ENCODE measurements at regions not wholly inside any gene's neighbourhood (a gene's known extent, or its start where the extent isn't known, plus 50 kb on each side); places are given as distances from the start of the nearest gene placed in this dataset.
"Not testable (repeated sequence)": the region's sequence is repeated elsewhere in the genome, so short reads cannot be mapped to it uniquely, and the experiment has no call there.

DNA sequence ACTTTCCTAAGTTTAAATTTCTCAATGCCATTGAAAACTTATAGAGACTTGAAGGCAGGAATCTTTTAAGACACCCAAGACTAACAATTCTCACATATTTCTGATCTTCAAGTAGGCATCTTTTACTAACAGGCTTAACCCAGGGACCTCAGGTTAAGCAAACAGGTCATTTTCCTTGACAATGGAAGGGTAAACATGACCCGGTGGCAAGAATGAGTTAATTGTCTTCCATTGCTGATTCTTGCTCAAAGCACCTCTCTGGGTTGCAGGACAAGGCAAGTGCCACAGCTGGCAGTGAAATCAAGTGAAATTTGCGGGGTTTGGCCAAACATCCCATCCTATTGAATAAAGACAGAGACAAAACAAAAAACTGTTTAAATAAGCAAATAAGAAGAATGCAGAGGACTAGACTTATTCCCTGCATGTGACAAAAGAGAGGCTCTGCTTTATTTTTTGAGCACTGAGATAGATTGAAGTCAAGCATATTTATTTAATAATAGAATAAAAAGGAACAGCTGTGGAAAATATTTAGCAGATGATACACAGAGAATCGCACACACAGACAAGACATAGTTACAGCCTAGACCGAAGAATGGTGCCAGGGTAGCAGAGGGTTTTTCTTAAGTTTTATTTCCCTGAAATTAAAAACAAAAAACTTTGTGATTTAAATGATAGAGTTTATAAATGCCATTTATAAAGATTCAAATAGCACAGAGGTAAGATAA is 56.0 kb upstream of the MITF start:
- no peak overlapping the region for H3K4me3 Mint-ChIP-seq (ENCODE audit: low read depth, unreplicated experiment)
- no peaks in the 10 kb centered on the region for H3K36me3 Mint-ChIP-seq (ENCODE audit: insufficient read depth, unreplicated experiment)
- peaks cover 16% of the 10 kb centered on the region for H3K4me1 Mint-ChIP-seq (ENCODE audit: low read depth, unreplicated experiment)
- BruUV-seq (replicated peaks), result no TSS peak
- TF ChIP-seq, protein P1, sequence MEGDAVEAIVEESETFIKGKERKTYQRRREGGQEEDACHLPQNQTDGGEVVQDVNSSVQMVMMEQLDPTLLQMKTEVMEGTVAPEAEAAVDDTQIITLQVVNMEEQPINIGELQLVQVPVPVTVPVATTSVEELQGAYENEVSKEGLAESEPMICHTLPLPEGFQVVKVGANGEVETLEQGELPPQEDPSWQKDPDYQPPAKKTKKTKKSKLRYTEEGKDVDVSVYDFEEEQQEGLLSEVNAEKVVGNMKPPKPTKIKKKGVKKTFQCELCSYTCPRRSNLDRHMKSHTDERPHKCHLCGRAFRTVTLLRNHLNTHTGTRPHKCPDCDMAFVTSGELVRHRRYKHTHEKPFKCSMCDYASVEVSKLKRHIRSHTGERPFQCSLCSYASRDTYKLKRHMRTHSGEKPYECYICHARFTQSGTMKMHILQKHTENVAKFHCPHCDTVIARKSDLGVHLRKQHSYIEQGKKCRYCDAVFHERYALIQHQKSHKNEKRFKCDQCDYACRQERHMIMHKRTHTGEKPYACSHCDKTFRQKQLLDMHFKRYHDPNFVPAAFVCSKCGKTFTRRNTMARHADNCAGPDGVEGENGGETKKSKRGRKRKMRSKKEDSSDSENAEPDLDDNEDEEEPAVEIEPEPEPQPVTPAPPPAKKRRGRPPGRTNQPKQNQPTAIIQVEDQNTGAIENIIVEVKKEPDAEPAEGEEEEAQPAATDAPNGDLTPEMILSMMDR (IDR thresholded peaks at IDR 0.05; ENCODE audit: unreplicated experiment), result no peak
- no peaks in the 10 kb centered on the region for H3K27me3 Mint-ChIP-seq (ENCODE audit: unreplicated experiment)
- CTCF ChIA-PET, result interaction anchor here (0.7 kb wide), 1 partner anchor 236 kb away, joined by 3 read pairs; no protein-coding TSS in a partner anchor
- no peak for DNase-seq
- no peaks in the 10 kb centered on the region for H3K9me3 Mint-ChIP-seq (ENCODE audit: low read depth, unreplicated experiment)
- intact Hi-C loops (cut with micrococcal nuclease; ENCODE audit: unreplicated experiment), result no loop called here
- no peak overlapping the region for H3K27ac Mint-ChIP-seq (ENCODE audit: unreplicated experiment)

DNA sequence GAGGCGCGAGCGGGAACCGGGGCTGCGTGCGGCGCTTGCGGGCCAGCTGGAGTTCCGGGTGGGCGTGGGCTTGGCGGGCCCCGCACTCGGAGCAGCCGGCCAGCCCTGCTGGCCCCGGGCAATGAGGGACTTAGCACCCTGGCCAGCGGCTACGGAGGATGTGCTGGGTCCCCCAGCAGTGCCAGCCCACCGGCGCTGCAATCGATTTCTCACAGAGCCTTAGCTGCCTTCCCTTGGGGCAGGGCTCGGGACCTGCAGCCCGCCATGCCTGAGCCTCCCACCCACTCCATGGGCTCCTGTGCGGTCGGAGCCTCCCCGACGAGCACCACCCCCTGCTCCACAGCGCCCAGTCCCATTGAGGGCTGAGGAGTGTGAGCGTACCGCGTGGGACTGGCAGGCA is 61.8 kb upstream of the MITF start:
- CTCF ChIA-PET; BruUV-seq (replicated peaks); H3K4me3 Mint-ChIP-seq (ENCODE audit: low read depth, unreplicated experiment); H3K9me3 Mint-ChIP-seq (ENCODE audit: low read depth, unreplicated experiment); H3K27ac Mint-ChIP-seq (ENCODE audit: unreplicated experiment); intact Hi-C loops (cut with micrococcal nuclease; ENCODE audit: unreplicated experiment); H3K36me3 Mint-ChIP-seq (ENCODE audit: insufficient read depth, unreplicated experiment); DNase-seq; H3K27me3 Mint-ChIP-seq (ENCODE audit: unreplicated experiment): not testable (repeated sequence)
- peaks cover 11% of the 10 kb centered on the region for H3K4me1 Mint-ChIP-seq (ENCODE audit: low read depth, unreplicated experiment)

DNA sequence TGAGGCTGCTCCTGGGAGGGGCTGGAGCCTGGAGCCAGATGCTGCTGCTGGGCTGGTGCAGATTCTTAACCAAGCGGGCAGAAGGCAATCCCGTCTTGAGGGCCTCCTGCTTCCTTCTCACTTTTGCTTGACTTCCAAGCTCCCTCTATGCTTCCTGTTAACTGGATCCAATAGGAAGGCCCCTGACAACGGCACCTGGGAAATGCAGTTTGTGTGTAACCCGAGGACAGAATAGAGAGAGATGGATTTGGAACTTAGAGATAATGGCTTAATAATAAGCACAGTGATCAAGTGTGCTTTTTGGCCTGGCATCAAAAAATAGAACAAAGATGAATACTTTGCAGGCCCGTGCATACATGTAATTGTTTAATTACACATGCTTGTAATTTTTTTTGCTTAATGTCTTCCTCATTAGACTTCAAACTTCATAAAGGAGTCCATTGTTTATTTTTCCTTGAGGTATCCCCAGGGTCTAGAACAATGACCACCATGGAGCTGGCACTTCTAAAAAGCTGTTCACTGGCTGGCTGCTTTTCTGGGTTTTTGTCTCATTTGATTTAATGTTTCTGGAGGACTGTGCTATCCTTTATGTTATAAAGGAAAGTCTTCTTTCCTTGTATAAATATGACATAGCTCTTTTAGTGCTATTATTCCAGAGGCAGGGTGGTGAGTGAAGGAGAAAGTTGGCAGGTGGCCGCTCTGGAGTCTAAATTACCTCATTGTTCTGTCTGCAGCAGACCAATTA is 63.3 kb upstream of the MITF start:
- TF ChIP-seq, protein P1 (IDR thresholded peaks at IDR 0.05; ENCODE audit: unreplicated experiment), result no peak
- no peaks in the 10 kb centered on the region for H3K36me3 Mint-ChIP-seq (ENCODE audit: insufficient read depth, unreplicated experiment)
- intact Hi-C loops (cut with micrococcal nuclease; ENCODE audit: unreplicated experiment), result no loop called here
- H3K4me1 Mint-ChIP-seq (ENCODE audit: low read depth, unreplicated experiment), result peaks cover 11% of the 10 kb centered on the region
- BruUV-seq (replicated peaks), result no TSS peak
- no peaks in the 10 kb centered on the region for H3K9me3 Mint-ChIP-seq (ENCODE audit: low read depth, unreplicated experiment)
- H3K27ac Mint-ChIP-seq (ENCODE audit: unreplicated experiment), result peak overlapping the region; percentile 8
- no peak for DNase-seq
- H3K4me3 Mint-ChIP-seq (ENCODE audit: low read depth, unreplicated experiment), result no peak overlapping the region
- H3K27me3 Mint-ChIP-seq (ENCODE audit: unreplicated experiment), result no peaks in the 10 kb centered on the region
- CTCF ChIA-PET, result interaction anchor here (0.7 kb wide), 2 partner anchors 517 to 1099 kb away, joined by 3 to 4 read pairs; no protein-coding TSS in a partner anchor

DNA sequence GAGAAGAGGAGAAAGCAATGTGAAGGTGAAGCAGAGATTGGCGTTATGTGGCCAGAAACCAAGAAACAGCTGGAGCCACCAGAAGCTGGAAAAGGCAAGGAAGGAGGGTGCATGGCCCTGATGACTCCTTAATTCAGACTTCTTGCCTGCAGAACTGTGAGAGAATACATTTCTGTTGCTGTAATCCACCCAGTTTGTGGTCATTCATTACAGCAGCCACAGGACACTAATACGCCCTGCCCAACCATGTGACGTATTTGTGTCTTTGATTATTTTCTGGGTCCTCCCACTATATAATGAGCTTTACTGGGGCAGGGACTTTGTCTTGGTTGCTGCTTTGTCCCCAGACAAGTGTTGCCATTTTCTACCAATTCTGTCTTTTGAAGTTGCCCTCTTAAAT is 64.5 kb upstream of the MITF start:
- Mint-ChIP-seq H3K27me3 (ENCODE audit: unreplicated experiment) (no peaks in the 10 kb centered on the region), H3K4me1 (ENCODE audit: low read depth, unreplicated experiment) (peaks cover 16% of the 10 kb centered on the region), H3K4me3 (ENCODE audit: low read depth, unreplicated experiment) (no peak overlapping the region), H3K27ac (ENCODE audit: unreplicated experiment) (no peak overlapping the region), H3K9me3 (ENCODE audit: low read depth, unreplicated experiment) (no peaks in the 10 kb centered on the region), H3K36me3 (ENCODE audit: insufficient read depth, unreplicated experiment) (no peaks in the 10 kb centered on the region)
- DNase-seq, result no peak
- no TSS peak for BruUV-seq (replicated peaks)
- CTCF ChIA-PET, result no interaction called here
- intact Hi-C loops (cut with micrococcal nuclease; ENCODE audit: unreplicated experiment), result loop anchor here (5.0 kb wide), 1 partner anchor 552 kb away; the partner anchor contains the start of gene LMOD3
- TF ChIP-seq, protein P1 (IDR thresholded peaks at IDR 0.05; ENCODE audit: unreplicated experiment), result no peak

Data from Calu3 (cell line).